ENCODE measurements at regions not wholly inside any gene's neighbourhood (a gene's known extent, or its start where the extent isn't known, plus 50 kb on each side); places are given as distances from the start of the nearest gene placed in this dataset.

DNA sequence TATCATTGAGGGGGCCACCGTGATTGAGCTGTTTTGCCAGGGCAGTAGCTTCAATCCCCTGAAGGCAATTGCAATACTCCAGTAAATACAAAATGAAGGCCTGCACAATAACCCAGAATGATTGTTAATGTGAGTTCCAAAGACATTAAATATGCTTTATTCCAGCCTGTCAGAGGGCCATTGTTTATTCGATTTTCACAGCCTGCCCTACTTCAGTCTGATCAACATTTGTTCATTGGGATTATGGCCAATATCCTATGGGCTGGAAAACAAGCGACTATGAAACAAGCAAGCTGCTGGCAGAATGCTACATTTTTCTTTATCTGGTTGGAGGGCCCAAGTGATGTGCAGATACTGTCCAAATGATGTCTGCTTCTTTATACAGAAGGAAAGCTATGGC lies 543.1 kb downstream of the TLE1 start:
- Mint-ChIP-seq H3K4me1 (ENCODE audit: low read depth) (no peaks in the 10 kb centered on the region), H3K27ac (no peak overlapping the region), H3K4me3 (ENCODE audit: low read depth) (no peak overlapping the region), H3K36me3 (ENCODE audit: insufficient read depth) (no peaks in the 10 kb centered on the region), H3K9me3 (ENCODE audit: low read depth) (peaks cover 9% of the 10 kb centered on the region), H3K27me3 (peaks cover 4% of the 10 kb centered on the region)
- no peak for DNase-seq (ENCODE audit: low spot score, unreplicated experiment)
- TF ChIP-seq, protein P1, sequence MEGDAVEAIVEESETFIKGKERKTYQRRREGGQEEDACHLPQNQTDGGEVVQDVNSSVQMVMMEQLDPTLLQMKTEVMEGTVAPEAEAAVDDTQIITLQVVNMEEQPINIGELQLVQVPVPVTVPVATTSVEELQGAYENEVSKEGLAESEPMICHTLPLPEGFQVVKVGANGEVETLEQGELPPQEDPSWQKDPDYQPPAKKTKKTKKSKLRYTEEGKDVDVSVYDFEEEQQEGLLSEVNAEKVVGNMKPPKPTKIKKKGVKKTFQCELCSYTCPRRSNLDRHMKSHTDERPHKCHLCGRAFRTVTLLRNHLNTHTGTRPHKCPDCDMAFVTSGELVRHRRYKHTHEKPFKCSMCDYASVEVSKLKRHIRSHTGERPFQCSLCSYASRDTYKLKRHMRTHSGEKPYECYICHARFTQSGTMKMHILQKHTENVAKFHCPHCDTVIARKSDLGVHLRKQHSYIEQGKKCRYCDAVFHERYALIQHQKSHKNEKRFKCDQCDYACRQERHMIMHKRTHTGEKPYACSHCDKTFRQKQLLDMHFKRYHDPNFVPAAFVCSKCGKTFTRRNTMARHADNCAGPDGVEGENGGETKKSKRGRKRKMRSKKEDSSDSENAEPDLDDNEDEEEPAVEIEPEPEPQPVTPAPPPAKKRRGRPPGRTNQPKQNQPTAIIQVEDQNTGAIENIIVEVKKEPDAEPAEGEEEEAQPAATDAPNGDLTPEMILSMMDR (IDR thresholded peaks at IDR 0.05; ENCODE audit: unreplicated experiment), result no peak

DNA sequence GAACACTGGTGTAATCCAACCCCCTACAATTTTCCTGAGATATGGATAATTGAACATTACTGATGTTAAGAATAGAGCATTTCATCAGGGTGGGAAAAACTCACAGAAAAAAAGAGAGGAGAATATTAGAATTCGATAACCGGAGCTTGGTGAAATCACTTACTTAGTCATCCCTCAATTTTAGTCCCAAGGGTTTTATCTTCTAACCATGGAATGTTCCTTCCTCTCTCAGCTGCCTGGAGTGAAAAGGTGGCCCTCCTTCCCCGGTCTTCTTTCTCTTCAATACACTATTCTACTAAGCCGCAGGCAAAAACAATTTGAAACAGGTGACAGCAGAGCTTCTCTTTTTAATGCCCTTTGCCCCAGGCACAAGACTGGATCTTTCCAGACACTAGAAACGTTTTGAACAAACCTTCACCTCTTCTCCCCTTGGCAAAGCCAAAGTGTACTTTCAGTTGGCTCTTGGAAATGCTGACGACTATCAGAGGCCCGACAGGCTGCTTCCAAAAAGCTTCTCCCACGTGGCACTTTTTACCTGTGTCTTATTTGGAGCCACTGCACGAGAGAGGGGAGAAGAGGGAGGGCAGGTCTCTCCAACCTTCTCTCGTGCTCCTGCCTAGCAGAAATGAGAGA lies 543.9 kb downstream of the TLE1 start:
- Mint-ChIP-seq H3K4me1 (ENCODE audit: low read depth) (no peaks in the 10 kb centered on the region), H3K27me3 (peaks cover 5% of the 10 kb centered on the region), H3K4me3 (ENCODE audit: low read depth) (no peak overlapping the region), H3K36me3 (ENCODE audit: insufficient read depth) (no peaks in the 10 kb centered on the region), H3K27ac (no peak overlapping the region), H3K9me3 (ENCODE audit: low read depth) (peaks cover 9% of the 10 kb centered on the region)
- DNase-seq (ENCODE audit: low spot score, unreplicated experiment), result no peak
- TF ChIP-seq, protein P1 (IDR thresholded peaks at IDR 0.05; ENCODE audit: unreplicated experiment), result no peak

DNA sequence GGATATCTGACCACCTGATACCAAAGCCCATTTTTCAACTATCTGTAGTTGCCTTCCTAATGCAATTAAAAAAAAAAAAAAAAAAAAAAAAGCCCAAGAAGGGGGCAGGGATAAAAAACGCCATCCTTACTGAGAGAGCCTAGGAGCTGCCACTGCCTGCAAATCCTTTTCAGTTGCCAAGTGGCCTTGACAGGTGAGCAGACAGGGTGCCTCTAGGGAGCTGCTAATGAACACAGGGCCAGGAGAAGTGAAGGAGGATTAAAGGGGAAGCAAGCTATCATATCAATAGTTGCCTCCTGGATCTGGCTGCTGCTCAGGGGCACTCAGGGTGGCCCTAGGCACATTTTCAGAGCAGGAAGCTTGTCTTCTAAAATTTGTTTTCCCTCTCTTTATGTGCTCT lies 547.4 kb downstream of the TLE1 start:
- no peaks in the 10 kb centered on the region for H3K4me1 Mint-ChIP-seq (ENCODE audit: low read depth)
- H3K4me3 Mint-ChIP-seq (ENCODE audit: low read depth), result no peak overlapping the region

DNA sequence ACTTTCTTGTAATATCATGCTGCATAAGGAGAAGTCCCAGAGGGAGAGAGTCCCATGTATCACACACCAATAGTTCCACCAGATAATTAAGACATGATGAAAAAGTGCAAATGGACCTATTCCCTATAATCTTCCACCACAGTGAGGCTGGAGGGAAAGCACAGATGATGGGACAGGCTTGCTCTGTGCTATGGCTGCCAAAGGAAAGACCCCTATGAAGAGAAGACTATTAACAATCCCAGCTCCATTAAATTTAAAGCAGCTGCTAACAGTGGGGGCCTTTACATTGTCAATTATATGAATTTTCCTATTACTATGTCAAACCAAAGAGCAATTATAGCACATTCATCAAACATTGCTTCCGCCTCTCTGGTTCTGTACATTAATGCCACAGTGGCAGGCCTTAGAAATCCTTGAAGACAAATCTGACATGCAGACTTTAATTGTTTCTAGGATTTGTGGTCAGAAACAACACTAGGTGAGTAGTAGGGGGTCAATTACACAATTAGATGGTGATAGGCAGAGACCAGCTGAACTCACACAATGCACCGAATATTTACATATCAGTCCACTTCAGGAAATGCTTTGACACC lies 551.3 kb downstream of the TLE1 start:
- TF ChIP-seq, protein P1 (IDR thresholded peaks at IDR 0.05; ENCODE audit: unreplicated experiment), result no peak
- H3K9me3 Mint-ChIP-seq (ENCODE audit: low read depth), result no peaks in the 10 kb centered on the region
- H3K4me1 Mint-ChIP-seq (ENCODE audit: low read depth), result no peaks in the 10 kb centered on the region

More for the DNA sequence above, 547.4 kb downstream of the TLE1 start:
- no peak for DNase-seq (ENCODE audit: low spot score, unreplicated experiment)
- H3K36me3 Mint-ChIP-seq (ENCODE audit: insufficient read depth), result no peaks in the 10 kb centered on the region
- no peaks in the 10 kb centered on the region for H3K9me3 Mint-ChIP-seq (ENCODE audit: low read depth)
- H3K27ac Mint-ChIP-seq, result no peak overlapping the region
- TF ChIP-seq, protein P1 (IDR thresholded peaks at IDR 0.05; ENCODE audit: unreplicated experiment), result no peak
- H3K27me3 Mint-ChIP-seq, result peaks cover 14% of the 10 kb centered on the region

DNA sequence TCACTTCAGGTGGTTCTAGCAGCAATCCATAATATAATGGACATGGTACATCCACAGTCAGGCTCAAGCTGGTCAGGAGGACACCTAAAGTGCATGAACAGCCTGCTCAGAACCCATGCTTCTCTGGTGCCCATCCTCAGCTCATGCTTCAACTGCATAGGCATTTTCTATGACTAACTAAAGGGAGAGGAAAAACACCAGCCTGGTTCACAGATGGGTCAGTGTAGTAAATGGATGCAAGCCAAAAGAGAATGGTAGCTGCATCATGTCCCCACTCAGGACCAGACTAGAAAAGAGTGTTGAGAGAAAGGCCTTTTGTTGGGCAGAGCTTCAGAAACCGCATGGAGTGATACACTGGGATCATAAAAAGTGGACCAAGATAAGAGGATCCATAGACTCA lies 556.6 kb downstream of the TLE1 start:
- H3K4me3 Mint-ChIP-seq (ENCODE audit: low read depth), result no peak overlapping the region
- no peaks in the 10 kb centered on the region for H3K27me3 Mint-ChIP-seq

More for the DNA sequence above, 551.3 kb downstream of the TLE1 start:
- Mint-ChIP-seq H3K36me3 (ENCODE audit: insufficient read depth) (no peaks in the 10 kb centered on the region), H3K27me3 (peaks cover 10% of the 10 kb centered on the region), H3K4me3 (ENCODE audit: low read depth) (no peak overlapping the region), H3K27ac (no peak overlapping the region)
- no peak for DNase-seq (ENCODE audit: low spot score, unreplicated experiment)

More for the DNA sequence above, 556.6 kb downstream of the TLE1 start:
- Mint-ChIP-seq H3K36me3 (ENCODE audit: insufficient read depth) (no peaks in the 10 kb centered on the region), H3K4me1 (ENCODE audit: low read depth) (peaks cover 6% of the 10 kb centered on the region), H3K9me3 (ENCODE audit: low read depth) (peaks cover 3% of the 10 kb centered on the region), H3K27ac (no peak overlapping the region)
- TF ChIP-seq, protein P1 (IDR thresholded peaks at IDR 0.05; ENCODE audit: unreplicated experiment), result no peak
- no peak for DNase-seq (ENCODE audit: low spot score, unreplicated experiment)

Measured in progenitor cell of endocrine pancreas (in vitro differentiated cells).